Ishikawa (cell line): ENCODE measurements at regions not wholly inside any gene's neighbourhood (a gene's known extent, or its start where the extent isn't known, plus 50 kb on each side); places are given as distances from the start of the nearest gene placed in this dataset.

Experiments used
- CEBPB ChIP-seq: IDR thresholded peaks from 2 replicates; pipeline ENCODE4 v1.6.1; 2012
- CREB1 ChIP-seq: IDR thresholded peaks from 2 replicates; pipeline ENCODE4 v1.6.1; 2012; ENCODE audit warnings: low read depth
- EGR1 ChIP-seq: IDR thresholded peaks from 2 replicates; pipeline ENCODE4 v1.6.1; 2012
- EP300 ChIP-seq: IDR thresholded peaks from 2 replicates; pipeline ENCODE4 v1.6.1; 2012; ENCODE audit warnings: borderline replicate concordance
- FOXM1 ChIP-seq: IDR thresholded peaks from 2 replicates; pipeline ENCODE4 v1.6.1; 2012; ENCODE audit warnings: low read depth, borderline replicate concordance
- NFIC ChIP-seq: IDR thresholded peaks from 2 replicates; pipeline ENCODE4 v1.6.1; 2012
- RAD21 ChIP-seq: IDR thresholded peaks from 2 replicates; pipeline ENCODE4 v1.6.1; 2012; ENCODE audit warnings: low read depth
- TAF1 ChIP-seq: IDR thresholded peaks from 2 replicates; pipeline ENCODE4 v1.6.1; 2012; ENCODE audit warnings: low read depth, mild to moderate bottlenecking
- TCF12 ChIP-seq: IDR thresholded peaks from 2 replicates; pipeline ENCODE4 v1.6.1; 2012; ENCODE audit warnings: low read depth
- TEAD4 ChIP-seq: IDR thresholded peaks from 2 replicates; pipeline ENCODE4 v1.6.1; 2012
- USF1 ChIP-seq: IDR thresholded peaks from 2 replicates; pipeline ENCODE4 v1.6.1; 2012
- YY1 ChIP-seq: IDR thresholded peaks from 2 replicates; pipeline ENCODE4 v1.6.1; 2012; ENCODE audit warnings: low read depth
- ZBTB7A ChIP-seq: IDR thresholded peaks from 2 replicates; pipeline ENCODE4 v1.6.1; 2012; ENCODE audit warnings: low read depth
- TF ChIP-seq, protein P1 (sequence below): IDR thresholded peaks from 2 replicates; pipeline ENCODE4 v1.6.1; 2012
- TF ChIP-seq, protein P2 (sequence below): IDR thresholded peaks from 2 replicates; pipeline ENCODE4 v1.6.1; 2012; ENCODE audit warnings: low read depth, mild to moderate bottlenecking

DNA sequence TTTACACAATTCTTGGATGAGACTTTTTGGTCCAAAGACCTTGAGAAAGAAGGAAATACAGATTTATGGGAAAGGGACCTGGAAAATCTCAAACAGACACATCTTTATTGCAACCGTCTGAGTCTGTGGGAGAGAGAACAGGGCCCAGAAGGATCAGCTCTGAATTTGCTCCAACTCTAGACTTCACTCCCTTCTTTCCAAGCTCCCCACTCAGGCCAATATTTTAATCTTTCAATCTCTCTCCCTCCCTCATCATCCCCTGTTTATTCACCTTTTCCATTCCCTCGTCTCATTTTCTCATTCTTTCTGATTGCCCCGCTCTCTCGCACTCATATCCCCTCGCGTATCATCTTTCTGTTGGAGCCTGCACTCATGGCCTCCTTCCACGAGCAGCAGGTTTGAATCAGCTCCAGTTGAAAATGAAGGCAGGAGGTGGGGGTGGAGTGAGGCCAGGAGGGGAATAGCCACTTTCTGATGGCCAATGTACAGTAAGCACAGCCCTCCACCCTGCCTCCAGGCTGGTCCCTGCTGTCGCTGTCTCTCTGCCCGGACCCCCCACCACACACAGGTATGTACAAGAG lies 63.6 kb upstream of the BOC start:
- TF ChIP-seq TEAD4 (no peak), FOXM1 (no peak), CEBPB (no peak), RAD21 (no peak), TCF12 (no peak), TAF1 (no peak), EP300 (no peak), YY1 (no peak), EGR1 (no peak)

DNA sequence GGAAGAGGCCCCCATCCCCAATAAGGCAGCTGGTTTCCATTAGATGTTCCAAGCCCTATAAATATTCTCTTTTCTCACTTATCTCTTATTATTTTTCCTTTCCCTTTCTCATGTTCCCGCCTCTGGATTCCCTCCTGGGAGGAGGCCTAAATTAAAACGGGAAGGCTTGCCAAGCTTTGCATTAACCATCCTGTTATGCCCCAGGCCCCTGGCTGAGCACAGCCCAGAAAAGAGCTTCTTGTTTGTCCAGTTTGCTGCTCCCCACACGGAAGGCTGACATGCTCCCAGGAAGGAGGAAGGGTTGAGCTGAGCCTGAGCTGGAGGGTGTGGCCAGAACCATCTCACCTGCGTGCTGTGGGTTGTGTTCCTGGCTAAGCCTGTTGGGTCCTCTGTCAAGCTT lies 63.1 kb upstream of the BOC start:
- 0 out of 2 replicates have a peak, but pooled peaks have one; percentile 48 for TF ChIP-seq YY1
- no peak for TF ChIP-seq TAF1
- TF ChIP-seq, protein P1, sequence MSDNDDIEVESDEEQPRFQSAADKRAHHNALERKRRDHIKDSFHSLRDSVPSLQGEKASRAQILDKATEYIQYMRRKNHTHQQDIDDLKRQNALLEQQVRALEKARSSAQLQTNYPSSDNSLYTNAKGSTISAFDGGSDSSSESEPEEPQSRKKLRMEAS: 0 out of 2 replicates have a peak, but pooled peaks have one; percentile 56
- TF ChIP-seq, protein P2, sequence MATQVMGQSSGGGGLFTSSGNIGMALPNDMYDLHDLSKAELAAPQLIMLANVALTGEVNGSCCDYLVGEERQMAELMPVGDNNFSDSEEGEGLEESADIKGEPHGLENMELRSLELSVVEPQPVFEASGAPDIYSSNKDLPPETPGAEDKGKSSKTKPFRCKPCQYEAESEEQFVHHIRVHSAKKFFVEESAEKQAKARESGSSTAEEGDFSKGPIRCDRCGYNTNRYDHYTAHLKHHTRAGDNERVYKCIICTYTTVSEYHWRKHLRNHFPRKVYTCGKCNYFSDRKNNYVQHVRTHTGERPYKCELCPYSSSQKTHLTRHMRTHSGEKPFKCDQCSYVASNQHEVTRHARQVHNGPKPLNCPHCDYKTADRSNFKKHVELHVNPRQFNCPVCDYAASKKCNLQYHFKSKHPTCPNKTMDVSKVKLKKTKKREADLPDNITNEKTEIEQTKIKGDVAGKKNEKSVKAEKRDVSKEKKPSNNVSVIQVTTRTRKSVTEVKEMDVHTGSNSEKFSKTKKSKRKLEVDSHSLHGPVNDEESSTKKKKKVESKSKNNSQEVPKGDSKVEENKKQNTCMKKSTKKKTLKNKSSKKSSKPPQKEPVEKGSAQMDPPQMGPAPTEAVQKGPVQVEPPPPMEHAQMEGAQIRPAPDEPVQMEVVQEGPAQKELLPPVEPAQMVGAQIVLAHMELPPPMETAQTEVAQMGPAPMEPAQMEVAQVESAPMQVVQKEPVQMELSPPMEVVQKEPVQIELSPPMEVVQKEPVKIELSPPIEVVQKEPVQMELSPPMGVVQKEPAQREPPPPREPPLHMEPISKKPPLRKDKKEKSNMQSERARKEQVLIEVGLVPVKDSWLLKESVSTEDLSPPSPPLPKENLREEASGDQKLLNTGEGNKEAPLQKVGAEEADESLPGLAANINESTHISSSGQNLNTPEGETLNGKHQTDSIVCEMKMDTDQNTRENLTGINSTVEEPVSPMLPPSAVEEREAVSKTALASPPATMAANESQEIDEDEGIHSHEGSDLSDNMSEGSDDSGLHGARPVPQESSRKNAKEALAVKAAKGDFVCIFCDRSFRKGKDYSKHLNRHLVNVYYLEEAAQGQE: no peak
- TF ChIP-seq RAD21: no peak
- peak; percentile 88 for TF ChIP-seq EP300
- no peak for TF ChIP-seq EGR1
- TF ChIP-seq TCF12: peak; percentile 82
- TF ChIP-seq TEAD4: peak; percentile 67
- TF ChIP-seq CREB1: no peak
- no peak for TF ChIP-seq ZBTB7A
- TF ChIP-seq NFIC: peak; percentile 89
- TF ChIP-seq FOXM1: peak; percentile 64; the same call in 1 of the 2 replicates
- TF ChIP-seq CEBPB: 0 out of 2 replicates have a peak, but pooled peaks have one; percentile 25
- 0 out of 2 replicates have a peak, but pooled peaks have one; percentile 7 for TF ChIP-seq USF1

- no peak for TF ChIP-seq TCF12
- no peak for TF ChIP-seq EGR1
- no peak for TF ChIP-seq CEBPB
- TF ChIP-seq EP300: no peak
- TF ChIP-seq TEAD4: no peak
- TF ChIP-seq USF1: no peak
- no peak for TF ChIP-seq RAD21
- TF ChIP-seq, protein P1: no peak
- TF ChIP-seq CREB1: no peak
- no peak for TF ChIP-seq ZBTB7A
- TF ChIP-seq, protein P2: no peak
- no peak for TF ChIP-seq NFIC
- no peak for TF ChIP-seq TAF1
- no peak for TF ChIP-seq YY1
- no peak for TF ChIP-seq FOXM1
Observed at GRCh38 chr3:113150250-113150649, 61.1 kb upstream of the BOC start.

DNA sequence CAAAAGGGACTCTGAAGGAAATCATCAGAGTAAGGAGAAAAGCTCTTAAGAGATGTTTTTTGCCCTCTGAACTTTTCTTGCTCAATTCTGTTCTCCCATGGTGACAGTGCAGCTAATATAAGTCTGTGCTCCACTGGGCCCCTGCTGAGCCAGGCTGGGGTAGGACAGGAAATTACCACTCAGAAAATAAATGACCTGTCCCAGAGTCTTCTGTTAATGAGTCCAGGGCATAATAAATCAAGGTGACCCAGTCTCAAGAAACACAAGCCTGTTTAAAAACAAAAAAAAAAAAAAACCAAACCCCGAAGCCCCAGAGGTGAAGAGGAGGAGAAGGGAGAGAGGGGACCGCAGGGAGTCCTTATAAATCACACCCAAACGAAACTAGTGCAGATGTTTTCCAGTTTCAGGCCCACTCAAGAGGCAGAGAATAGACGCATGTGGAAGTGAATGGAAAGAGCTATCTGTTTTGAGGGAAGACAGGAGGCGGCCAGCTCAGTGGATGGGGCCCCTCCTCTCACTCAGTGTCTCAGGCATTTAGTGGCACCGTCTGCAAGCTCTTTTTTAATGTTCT lies 59.8 kb upstream of the BOC start:
- peak; percentile 88 for TF ChIP-seq FOXM1
- peak; percentile 17; the same call in 1 of the 2 replicates for TF ChIP-seq RAD21
- TF ChIP-seq, protein P1: no peak; the same call in 1 of the 2 replicates
- TF ChIP-seq CEBPB: peak; percentile 95
- TF ChIP-seq CREB1: no peak
- peak; percentile 90 for TF ChIP-seq NFIC
- TF ChIP-seq USF1: no peak
- TF ChIP-seq YY1: 0 out of 2 replicates have a peak, but pooled peaks have one; percentile 14
- peak; percentile 95 for TF ChIP-seq EP300
- peak; percentile 79 for TF ChIP-seq TEAD4
- TF ChIP-seq, protein P2: no peak
- TF ChIP-seq TCF12: peak; percentile 96
- TF ChIP-seq ZBTB7A: no peak
